GM12878 (cell line): ENCODE measurements at regions not wholly inside any gene's neighbourhood (a gene's known extent, or its start where the extent isn't known, plus 50 kb on each side); places are given as distances from the start of the nearest gene placed in this dataset.

Experiments used
- ATAC-seq: fragments of 200-7000 bp; cut with Tn5 transposase; 3 replicates; pipeline ENCODE4 v1.9.1; 2020; ENCODE audit warnings: mild to moderate bottlenecking, moderate library complexity
- BruUV-seq: library from RNA; stranded (reverse); fragments of 400-500 nt; replicated peaks from 2 replicates; lab custom pipeline; 2021; lab: Mats Ljungman, UMichigan
- CTCF ChIA-PET: fragments of 300-600 bp; sonication (Branson Sonifier 250); formaldehyde crosslinking; extraction: SDS; loops from one replicate; lab custom pipeline; 2021; ENCODE audit warnings: inconsistent platforms; lab: Yijun Ruan, JAX
- POLR2A ChIA-PET: fragments of 350-600 bp; formaldehyde crosslinking; extraction: SDS; loops from one replicate; lab custom pipeline; 2021; ENCODE audit warnings: inconsistent platforms; lab: Charles Lee
- RAD21 ChIA-PET: fragments of 300-600 bp; sonication (Branson Sonifier 250); formaldehyde crosslinking; loops from one replicate; lab custom pipeline; 2023; ENCODE audit warnings: antibody characterized with exemption; ENCODE audit not compliant: unreplicated experiment; lab: Charles Lee
- SMC1A ChIA-PET: fragments of 300-600 bp; sonication (Branson Sonifier 250); formaldehyde crosslinking; loops from one replicate; lab custom pipeline; 2023; ENCODE audit not compliant: unreplicated experiment, uncharacterized antibody; lab: Charles Lee
- DNase-seq: peaks from one replicate; pipeline ENCODE4 v3.0.0-alpha.2; 2011; ENCODE audit warnings: low read depth, low spot score
- FAIRE-seq: peaks from 3 replicates; lab custom pipeline; 2011; peaks lifted over from hg19 to GRCh38; lab: Jason Lieb, UNC
- H2AFZ ChIP-seq: 2 replicates; pipeline ENCODE4 v1.6.0; 2011; ENCODE audit warnings: low read depth, low read length, control low read depth; ENCODE audit not compliant: control insufficient read depth
- H3K27ac ChIP-seq: 2 replicates; pipeline ENCODE4 v1.5.1; 2011; ENCODE audit warnings: control low read depth; ENCODE audit not compliant: control insufficient read depth, insufficient read depth
- H3K27me3 ChIP-seq, 2 experiments: replicated peaks in 1 of 2; 2 replicates each; pipeline versions ENCODE4 v1.6.0 to v1.6.1; 2011; ENCODE audit warnings: low read length in 1 of 2; ENCODE audit not compliant: control insufficient read depth in 2 of 2, insufficient read depth in 2 of 2
- H3K36me3 ChIP-seq, 2 experiments: 2 replicates each; pipeline ENCODE4 v1.5.1; 2011; ENCODE audit warnings: low read length in 1 of 2; ENCODE audit not compliant: control insufficient read depth in 2 of 2, insufficient read depth in 2 of 2
- H3K4me1 ChIP-seq: 2 replicates; pipeline ENCODE4 v1.6.1; 2011; ENCODE audit warnings: mild to moderate bottlenecking, low read length, moderate library complexity, mixed read lengths; ENCODE audit not compliant: control insufficient read depth, insufficient read depth
- H3K4me2 ChIP-seq: 2 replicates; pipeline ENCODE4 v1.6.0; 2011; ENCODE audit warnings: control low read depth; ENCODE audit not compliant: control insufficient read depth, insufficient read depth
- H3K4me3 ChIP-seq: fragments of 200-600 bp; sonication (generic); 2 replicates; pipeline ENCODE4 v1.5.1; 2016
- H3K79me2 ChIP-seq: 2 replicates; pipeline ENCODE4 v1.6.0; 2011; ENCODE audit warnings: low read length; ENCODE audit not compliant: control insufficient read depth, insufficient read depth
- H3K9ac ChIP-seq: 2 replicates; pipeline ENCODE4 v1.8.0; 2011; ENCODE audit warnings: low read length, control low read depth, mixed read lengths; ENCODE audit not compliant: control insufficient read depth, insufficient read depth
- H3K9me3 ChIP-seq: replicated peaks from 3 replicates; pipeline ENCODE4 v1.5.1; 2011; ENCODE audit warnings: mild to moderate bottlenecking, low read length; ENCODE audit not compliant: control insufficient read depth, insufficient read depth
- H4K20me1 ChIP-seq: 2 replicates; pipeline ENCODE4 v1.6.0; 2011; ENCODE audit not compliant: control insufficient read depth, insufficient read depth
- EGR1 ChIP-seq, 2 experiments: IDR thresholded peaks; 1 replicate in 1 of 2; 2 replicates in 1 of 2; pipeline ENCODE4 v1.6.1; 2011 to 2012; ENCODE audit warnings: low read depth in 2 of 2, low read length in 2 of 2, borderline replicate concordance in 1 of 2, mild to moderate bottlenecking in 1 of 2, moderate library complexity in 1 of 2
- ESRRA ChIP-seq: IDR thresholded peaks from 2 replicates; pipeline ENCODE4 v1.6.1; 2012; ENCODE audit warnings: mild to moderate bottlenecking, low read length, improper control_type of control experiment
- GATAD2B ChIP-seq: fragments of 450-650 bp; conservative IDR thresholded peaks from 2 replicates; pipeline ENCODE4 v1.6.1; 2017; ENCODE audit warnings: low read depth, mild to moderate bottlenecking, moderate library complexity
- HDAC2 ChIP-seq: fragments of 200-600 bp; sonication (generic); IDR thresholded peaks from 2 replicates; pipeline ENCODE4 v1.6.1; 2017
- NBN ChIP-seq: fragments of 450-650 bp; IDR thresholded peaks from 2 replicates; pipeline ENCODE4 v1.6.1; 2016
- NR2C1 ChIP-seq: fragments of 450-650 bp; IDR thresholded peaks from 2 replicates; pipeline ENCODE4 v1.6.1; 2017; ENCODE audit warnings: antibody characterized with exemption, mild to moderate bottlenecking, moderate library complexity
- PAX5 ChIP-seq: IDR thresholded peaks from 2 replicates; pipeline ENCODE4 v1.6.1; 2011; ENCODE audit warnings: low read depth, low read length, borderline replicate concordance
- WGBS: methylation state at CpG from one replicate; pipeline ENCODE4 v1.1.6; 2016; ENCODE audit warnings: low lambda C conversion rate; ENCODE audit not compliant: insufficient replicate concordance, insufficient coverage; ENCODE audit errors: missing lambda C conversion rate; 5-methylcytosine and 5-hydroxymethylcytosine counted together
- in situ Hi-C: fragments of 300-500 bp; cut with MboI; formaldehyde crosslinking; loops from 9 replicates; pipeline ENCODE4 v1.14.3; 2018; ENCODE audit warnings: mixed read lengths
- intact Hi-C: fragments of 100-400 bp; cut with micrococcal nuclease; formaldehyde crosslinking; loops from one replicate; pipeline ENCODE4 v1.14.2; 2022; ENCODE audit not compliant: unreplicated experiment
- TF ChIP-seq, protein P1 (sequence below): fragments of 450-650 bp; IDR thresholded peaks from 2 replicates; pipeline ENCODE4 v1.6.1; 2017; ENCODE audit warnings: borderline replicate concordance
- TF ChIP-seq, protein P2 (sequence below): IDR thresholded peaks from 2 replicates; pipeline ENCODE4 v1.6.1; 2012; ENCODE audit warnings: low read depth, low read length, improper control_type of control experiment
- TF ChIP-seq, protein P3 (sequence below): fragments of 450-650 bp; IDR thresholded peaks from 2 replicates; pipeline ENCODE4 v1.6.1; 2017; ENCODE audit warnings: mild to moderate bottlenecking, low read depth, inconsistent platforms; ENCODE audit not compliant: poor library complexity, severe bottlenecking
- TF ChIP-seq, protein P4 (sequence below): fragments of 450-650 bp; formaldehyde crosslinking; IDR thresholded peaks from 2 replicates; pipeline ENCODE4 v1.5.0; 2022; ENCODE audit warnings: mild to moderate bottlenecking, missing genetic modification characterization

DNA sequence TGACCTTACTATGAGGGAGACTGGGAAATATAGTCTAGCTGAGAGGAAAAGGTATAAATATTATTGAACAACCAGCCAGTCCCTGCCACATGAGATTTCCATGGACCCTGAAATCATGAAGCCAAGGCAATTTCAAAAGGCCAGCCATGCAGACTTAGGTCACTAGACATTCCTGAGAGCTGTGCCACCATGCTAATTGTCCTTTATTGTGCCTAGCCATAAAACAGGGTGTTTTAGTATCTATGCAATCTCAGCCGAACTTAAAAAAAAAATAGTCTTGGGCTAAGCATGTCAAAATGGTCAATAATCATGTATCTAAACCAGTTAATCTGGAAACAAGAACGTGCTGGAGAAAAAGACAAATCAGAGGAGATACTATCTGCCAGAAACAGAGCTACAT is 269.5 kb downstream of the LNPK start:
- ChIA-PET CTCF (no interaction called here), SMC1A (no interaction called here), POLR2A (no interaction called here), RAD21 (no interaction called here)
- H3K9me3 ChIP-seq: no peaks in the 10 kb centered on the region
- H3K4me1 ChIP-seq: no peaks in the 10 kb centered on the region
- H3K27me3 ChIP-seq: no peaks in the 10 kb centered on the region
- no peaks in the 10 kb centered on the region for H3K79me2 ChIP-seq
- no peaks in the 10 kb centered on the region for H4K20me1 ChIP-seq
- no peak overlapping the region for H3K4me3 ChIP-seq
- in situ Hi-C loops: no loop called here
- no peak for FAIRE-seq
- no TSS peak for BruUV-seq
- TF ChIP-seq ESRRA: no peak
- TF ChIP-seq, protein P1, sequence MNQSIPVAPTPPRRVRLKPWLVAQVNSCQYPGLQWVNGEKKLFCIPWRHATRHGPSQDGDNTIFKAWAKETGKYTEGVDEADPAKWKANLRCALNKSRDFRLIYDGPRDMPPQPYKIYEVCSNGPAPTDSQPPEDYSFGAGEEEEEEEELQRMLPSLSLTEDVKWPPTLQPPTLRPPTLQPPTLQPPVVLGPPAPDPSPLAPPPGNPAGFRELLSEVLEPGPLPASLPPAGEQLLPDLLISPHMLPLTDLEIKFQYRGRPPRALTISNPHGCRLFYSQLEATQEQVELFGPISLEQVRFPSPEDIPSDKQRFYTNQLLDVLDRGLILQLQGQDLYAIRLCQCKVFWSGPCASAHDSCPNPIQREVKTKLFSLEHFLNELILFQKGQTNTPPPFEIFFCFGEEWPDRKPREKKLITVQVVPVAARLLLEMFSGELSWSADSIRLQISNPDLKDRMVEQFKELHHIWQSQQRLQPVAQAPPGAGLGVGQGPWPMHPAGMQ: no peak
- TF ChIP-seq, all 136 proteins: peak for 0
- Histone ChIP-seq H3K4me2 (no peak overlapping the region), H3K27ac (no peak overlapping the region), H2AFZ (no peak overlapping the region), H3K36me3 (no peaks in the 10 kb centered on the region), H3K9ac (no peak overlapping the region)
- intact Hi-C loops: no loop called here
- DNase-seq (no peak), ATAC-seq (no peak)
- WGBS: 0% methylated on average over 2 of the region's 2 CpGs

DNA sequence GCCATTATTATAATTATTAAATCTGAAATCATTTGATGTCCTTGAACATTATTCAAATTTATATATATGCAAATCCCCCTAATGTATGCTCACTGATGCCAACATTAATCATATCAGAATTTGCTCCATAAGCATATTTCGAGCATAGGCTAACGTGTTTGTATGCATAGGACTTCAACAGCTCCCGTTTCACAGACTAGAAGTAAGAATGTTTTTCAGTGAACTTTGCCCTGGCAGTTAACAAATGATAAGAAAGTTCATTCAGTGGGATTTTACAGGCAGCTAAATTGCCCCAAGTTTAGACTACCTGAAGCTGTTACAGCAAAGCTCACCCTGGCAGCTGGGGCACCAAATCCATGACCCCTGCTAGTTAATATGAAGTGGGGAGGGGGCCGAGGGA is 272.0 kb downstream of the LNPK start:
- Histone ChIP-seq H3K79me2 (no peaks in the 10 kb centered on the region), H4K20me1 (no peaks in the 10 kb centered on the region), H3K4me1 (no peaks in the 10 kb centered on the region), H3K27ac (no peak overlapping the region), H3K9ac (no peak overlapping the region), H3K9me3 (no peaks in the 10 kb centered on the region), H3K4me2 (no peak overlapping the region), H3K36me3 (no peaks in the 10 kb centered on the region), H3K27me3 (no peaks in the 10 kb centered on the region), H3K4me3 (no peak overlapping the region), H2AFZ (no peak overlapping the region)
- ChIA-PET CTCF (no interaction called here), RAD21 (no interaction called here), SMC1A (no interaction called here), POLR2A (no interaction called here)
- in situ Hi-C loops: no loop called here
- 3% methylated on average over 4 of the region's 4 CpGs for WGBS
- FAIRE-seq (no peak), DNase-seq (no peak), ATAC-seq (no peak)
- intact Hi-C loops: no loop called here
- BruUV-seq: no TSS peak
- TF ChIP-seq, protein P2, sequence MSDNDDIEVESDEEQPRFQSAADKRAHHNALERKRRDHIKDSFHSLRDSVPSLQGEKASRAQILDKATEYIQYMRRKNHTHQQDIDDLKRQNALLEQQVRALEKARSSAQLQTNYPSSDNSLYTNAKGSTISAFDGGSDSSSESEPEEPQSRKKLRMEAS: no peak
- TF ChIP-seq GATAD2B (no peak), HDAC2 (no peak), EGR1 (IDR thresholded peaks at IDR 0.05; ENCODE audit: borderline replicate concordance in 1 of 2, low read depth in 2 of 2, low read length in 2 of 2) (no peak), NBN (no peak), NR2C1 (no peak), PAX5 (no peak)
- TF ChIP-seq, protein P3, sequence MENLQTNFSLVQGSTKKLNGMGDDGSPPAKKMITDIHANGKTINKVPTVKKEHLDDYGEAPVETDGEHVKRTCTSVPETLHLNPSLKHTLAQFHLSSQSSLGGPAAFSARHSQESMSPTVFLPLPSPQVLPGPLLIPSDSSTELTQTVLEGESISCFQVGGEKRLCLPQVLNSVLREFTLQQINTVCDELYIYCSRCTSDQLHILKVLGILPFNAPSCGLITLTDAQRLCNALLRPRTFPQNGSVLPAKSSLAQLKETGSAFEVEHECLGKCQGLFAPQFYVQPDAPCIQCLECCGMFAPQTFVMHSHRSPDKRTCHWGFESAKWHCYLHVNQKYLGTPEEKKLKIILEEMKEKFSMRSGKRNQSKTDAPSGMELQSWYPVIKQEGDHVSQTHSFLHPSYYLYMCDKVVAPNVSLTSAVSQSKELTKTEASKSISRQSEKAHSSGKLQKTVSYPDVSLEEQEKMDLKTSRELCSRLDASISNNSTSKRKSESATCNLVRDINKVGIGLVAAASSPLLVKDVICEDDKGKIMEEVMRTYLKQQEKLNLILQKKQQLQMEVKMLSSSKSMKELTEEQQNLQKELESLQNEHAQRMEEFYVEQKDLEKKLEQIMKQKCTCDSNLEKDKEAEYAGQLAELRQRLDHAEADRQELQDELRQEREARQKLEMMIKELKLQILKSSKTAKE: no peak
- TF ChIP-seq, protein P4, sequence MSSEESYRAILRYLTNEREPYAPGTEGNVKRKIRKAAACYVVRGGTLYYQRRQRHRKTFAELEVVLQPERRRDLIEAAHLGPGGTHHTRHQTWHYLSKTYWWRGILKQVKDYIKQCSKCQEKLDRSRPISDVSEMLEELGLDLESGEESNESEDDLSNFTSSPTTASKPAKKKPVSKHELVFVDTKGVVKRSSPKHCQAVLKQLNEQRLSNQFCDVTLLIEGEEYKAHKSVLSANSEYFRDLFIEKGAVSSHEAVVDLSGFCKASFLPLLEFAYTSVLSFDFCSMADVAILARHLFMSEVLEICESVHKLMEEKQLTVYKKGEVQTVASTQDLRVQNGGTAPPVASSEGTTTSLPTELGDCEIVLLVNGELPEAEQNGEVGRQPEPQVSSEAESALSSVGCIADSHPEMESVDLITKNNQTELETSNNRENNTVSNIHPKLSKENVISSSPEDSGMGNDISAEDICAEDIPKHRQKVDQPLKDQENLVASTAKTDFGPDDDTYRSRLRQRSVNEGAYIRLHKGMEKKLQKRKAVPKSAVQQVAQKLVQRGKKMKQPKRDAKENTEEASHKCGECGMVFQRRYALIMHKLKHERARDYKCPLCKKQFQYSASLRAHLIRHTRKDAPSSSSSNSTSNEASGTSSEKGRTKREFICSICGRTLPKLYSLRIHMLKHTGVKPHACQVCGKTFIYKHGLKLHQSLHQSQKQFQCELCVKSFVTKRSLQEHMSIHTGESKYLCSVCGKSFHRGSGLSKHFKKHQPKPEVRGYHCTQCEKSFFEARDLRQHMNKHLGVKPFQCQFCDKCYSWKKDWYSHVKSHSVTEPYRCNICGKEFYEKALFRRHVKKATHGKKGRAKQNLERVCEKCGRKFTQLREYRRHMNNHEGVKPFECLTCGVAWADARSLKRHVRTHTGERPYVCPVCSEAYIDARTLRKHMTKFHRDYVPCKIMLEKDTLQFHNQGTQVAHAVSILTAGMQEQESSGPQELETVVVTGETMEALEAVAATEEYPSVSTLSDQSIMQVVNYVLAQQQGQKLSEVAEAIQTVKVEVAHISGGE (CRISPR knock-in tag): no peak
